OCI-LY1 (cell line): ENCODE measurements at regions not wholly inside any gene's neighbourhood (a gene's known extent, or its start where the extent isn't known, plus 50 kb on each side); places are given as distances from the start of the nearest gene placed in this dataset.

Source experiments
- H2AFZ ChIP-seq: fragments of 200-600 bp; sonication (generic), shearing (Covaris generic); 2 replicates; pipeline ENCODE4 v1.6.0; 2014; ENCODE audit warnings: antibody characterized with exemption, mild to moderate bottlenecking, low read length
- H3F3A ChIP-seq: fragments of 200-600 bp; sonication (generic), shearing (Covaris generic); 2 replicates; pipeline ENCODE4 v1.6.0; 2014; ENCODE audit warnings: mild to moderate bottlenecking, antibody characterized with exemption, low read length, moderate library complexity; ENCODE audit not compliant: insufficient read depth
- H3K27ac ChIP-seq: fragments of 200-600 bp; sonication (generic); 2 replicates; pipeline ENCODE4 v1.5.1; 2014; ENCODE audit warnings: low read length, mixed run types, mild to moderate bottlenecking, low read depth; ENCODE audit not compliant: poor library complexity, severe bottlenecking
- H3K27me3 ChIP-seq: fragments of 200-600 bp; sonication (generic); 2 replicates; pipeline ENCODE4 v1.6.0; 2014; ENCODE audit warnings: antibody characterized with exemption, mild to moderate bottlenecking, low read length, moderate library complexity; ENCODE audit not compliant: insufficient read depth
- H3K36me3 ChIP-seq: fragments of 200-600 bp; sonication (generic); 2 replicates; pipeline ENCODE4 v1.6.1; 2014; ENCODE audit warnings: mild to moderate bottlenecking, antibody characterized with exemption, low read length, moderate library complexity, mixed read lengths; ENCODE audit not compliant: insufficient read depth
- H3K4me1 ChIP-seq: fragments of 200-600 bp; sonication (generic); 2 replicates; pipeline ENCODE4 v1.5.1; 2014; ENCODE audit warnings: mild to moderate bottlenecking, low read length, moderate library complexity; ENCODE audit not compliant: insufficient read depth, severe bottlenecking
- H3K4me2 ChIP-seq: fragments of 200-600 bp; sonication (generic), shearing (Covaris generic); 2 replicates; pipeline ENCODE4 v1.6.1; 2014; ENCODE audit warnings: low read length
- H3K4me3 ChIP-seq: fragments of 200-600 bp; sonication (generic); 2 replicates; pipeline ENCODE4 v1.5.1; 2014; ENCODE audit warnings: low read length, low read depth, mild to moderate bottlenecking, mixed read lengths; ENCODE audit not compliant: poor library complexity, severe bottlenecking
- H3K79me2 ChIP-seq: fragments of 200-600 bp; shearing (Covaris generic); 2 replicates; pipeline ENCODE4 v1.6.1; 2016; ENCODE audit warnings: mixed run types, low read length, mixed read lengths; ENCODE audit not compliant: insufficient read depth
- H3K9ac ChIP-seq: fragments of 200-600 bp; sonication (generic), shearing (Covaris generic); 2 replicates; pipeline ENCODE4 v1.6.1; 2014; ENCODE audit warnings: mild to moderate bottlenecking, low read length, mixed read lengths
- H3K9me2 ChIP-seq: fragments of 200-600 bp; sonication (generic), shearing (Covaris generic); 2 replicates; pipeline ENCODE4 v1.6.1; 2014; ENCODE audit warnings: low read depth, mild to moderate bottlenecking, low read length, mixed read lengths
- H3K9me3 ChIP-seq: fragments of 200-600 bp; shearing (Covaris generic); 2 replicates; pipeline ENCODE4 v1.6.1; 2014; ENCODE audit warnings: low read length, mixed read lengths
- H4K20me1 ChIP-seq: fragments of 200-600 bp; sonication (generic), shearing (Covaris generic); 2 replicates; pipeline ENCODE4 v1.6.0; 2016; ENCODE audit warnings: mild to moderate bottlenecking, low read length; ENCODE audit not compliant: insufficient read depth
- CTCF ChIP-seq: fragments of 200-600 bp; sonication (generic), shearing (Covaris generic); IDR thresholded peaks from 2 replicates; pipeline ENCODE4 v1.5.1; 2017; ENCODE audit warnings: mild to moderate bottlenecking, antibody characterized with exemption, low read length, moderate library complexity, mixed read lengths
- EZH2 ChIP-seq: fragments of 200-600 bp; sonication (generic), shearing (Covaris generic); IDR thresholded peaks from 2 replicates; pipeline ENCODE4 v1.8.0; 2017; ENCODE audit warnings: borderline replicate concordance, mixed run types, mild to moderate bottlenecking, antibody characterized with exemption, low read length, moderate library complexity, mixed read lengths

GRCh38 chr18:45165176-45165713 is 450.0 kb upstream of the SLC14A2 start:
- no peak overlapping the region for H3K4me2 ChIP-seq
- H3K9ac ChIP-seq = no peak overlapping the region
- no peaks in the 10 kb centered on the region for H4K20me1 ChIP-seq
- no peaks in the 10 kb centered on the region for H3K36me3 ChIP-seq
- H3K27ac ChIP-seq = no peak overlapping the region
- no peaks in the 10 kb centered on the region for H3K9me3 ChIP-seq
- no peaks in the 10 kb centered on the region for H3K9me2 ChIP-seq
- H3K27me3 ChIP-seq = no peaks in the 10 kb centered on the region
- no peaks in the 10 kb centered on the region for H3F3A ChIP-seq
- TF ChIP-seq EZH2 = no peak
- TF ChIP-seq CTCF = no peak
- H3K4me1 ChIP-seq = peaks cover 8% of the 10 kb centered on the region
- no peak overlapping the region for H3K4me3 ChIP-seq
- H3K79me2 ChIP-seq = no peaks in the 10 kb centered on the region
- no peak overlapping the region for H2AFZ ChIP-seq

DNA sequence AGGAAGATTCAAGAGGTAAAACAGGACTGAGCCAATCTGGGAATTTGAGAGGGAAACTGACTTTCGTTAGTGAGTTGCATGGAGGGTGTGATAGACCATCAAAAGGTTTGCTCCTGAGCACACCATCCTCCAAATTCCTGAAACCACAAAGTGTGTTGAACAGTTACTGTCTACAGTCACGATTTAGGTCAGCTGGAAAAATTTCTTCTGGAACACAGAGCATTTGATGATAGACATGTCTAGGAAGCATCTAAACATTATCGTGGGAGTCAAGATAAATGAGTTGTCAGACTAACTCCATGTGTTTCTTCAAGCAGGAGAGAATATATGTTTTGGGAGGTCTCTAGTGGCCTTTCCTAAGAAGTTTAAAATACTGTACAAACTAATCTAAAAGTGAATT is 449.4 kb upstream of the SLC14A2 start:
- no peaks in the 10 kb centered on the region for H3K9me2 ChIP-seq
- no peaks in the 10 kb centered on the region for H3K36me3 ChIP-seq
- H3K9me3 ChIP-seq = no peaks in the 10 kb centered on the region
- H3K4me2 ChIP-seq = no peak overlapping the region
- no peaks in the 10 kb centered on the region for H4K20me1 ChIP-seq
- peaks cover 8% of the 10 kb centered on the region for H3K4me1 ChIP-seq
- no peak overlapping the region for H3K27ac ChIP-seq
- no peak overlapping the region for H3K4me3 ChIP-seq
- H3F3A ChIP-seq = no peaks in the 10 kb centered on the region
- H3K9ac ChIP-seq = no peak overlapping the region
- no peak overlapping the region for H2AFZ ChIP-seq
- H3K79me2 ChIP-seq = no peaks in the 10 kb centered on the region
- no peaks in the 10 kb centered on the region for H3K27me3 ChIP-seq
- TF ChIP-seq EZH2 (no peak), CTCF (no peak)

- no peak overlapping the region for H3K4me3 ChIP-seq
- H3K4me1 ChIP-seq = peaks cover 8% of the 10 kb centered on the region
- no peaks in the 10 kb centered on the region for H3K9me3 ChIP-seq
- H3K36me3 ChIP-seq = no peaks in the 10 kb centered on the region
- no peaks in the 10 kb centered on the region for H3K27me3 ChIP-seq
- TF ChIP-seq CTCF (no peak), EZH2 (no peak)
- no peak overlapping the region for H3K27ac ChIP-seq
- no peak overlapping the region for H3K4me2 ChIP-seq
- H3K79me2 ChIP-seq = no peaks in the 10 kb centered on the region
- no peaks in the 10 kb centered on the region for H3K9me2 ChIP-seq
- H3F3A ChIP-seq = no peaks in the 10 kb centered on the region
- H3K9ac ChIP-seq = no peak overlapping the region
- no peak overlapping the region for H2AFZ ChIP-seq
- no peaks in the 10 kb centered on the region for H4K20me1 ChIP-seq
Measured at GRCh38 chr18:45166341-45166835, 448.9 kb upstream of the SLC14A2 start.
